ENCODE measurements at regions not wholly inside any gene's neighbourhood (a gene's known extent, or its start where the extent isn't known, plus 50 kb on each side); places are given as distances from the start of the nearest gene placed in this dataset.

DNA sequence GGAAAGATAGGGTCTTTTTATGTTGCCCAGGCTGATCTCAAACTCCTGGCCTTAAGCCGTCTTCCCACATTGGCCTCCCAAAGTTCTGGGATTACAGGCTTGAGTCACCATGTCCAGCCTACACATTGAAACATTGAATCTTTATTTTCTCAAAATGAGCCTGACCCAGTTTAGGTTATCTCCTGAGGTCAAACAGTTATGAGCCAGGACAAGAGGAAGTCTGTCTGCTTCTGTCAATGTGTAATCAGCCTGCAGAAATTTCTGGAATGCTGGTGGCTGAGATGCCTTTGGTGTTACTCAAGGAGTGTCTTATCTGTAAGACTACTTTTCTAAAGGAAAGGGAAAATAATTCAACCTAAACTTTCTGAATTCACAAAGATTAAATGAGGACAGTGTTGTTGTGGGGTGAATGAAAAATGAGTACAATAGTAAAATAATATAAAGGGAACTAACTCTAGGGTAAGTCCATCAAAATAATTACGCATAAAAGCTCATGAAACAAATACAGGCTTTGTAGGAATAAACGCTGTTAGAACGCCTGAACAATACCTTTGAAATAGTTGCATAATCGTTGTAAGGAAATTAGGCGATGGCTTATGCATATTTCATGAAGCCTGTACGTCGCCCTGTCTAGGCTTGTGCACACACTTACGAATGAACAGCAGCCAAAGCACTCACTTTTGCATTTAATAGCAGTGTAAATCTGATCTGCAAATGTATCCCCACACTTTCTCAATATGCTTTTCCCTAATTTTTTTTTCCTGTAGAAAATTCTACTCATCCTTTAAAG is 260.8 kb downstream of the RDH14 start:
- H3K27me3 ChIP-seq (ENCODE audit: control insufficient read depth, insufficient read depth, low read length): no peaks in the 10 kb centered on the region
- no peaks in the 10 kb centered on the region for H3K36me3 ChIP-seq (ENCODE audit: control insufficient read depth, insufficient read depth, low read length)
- TF ChIP-seq, protein P1, sequence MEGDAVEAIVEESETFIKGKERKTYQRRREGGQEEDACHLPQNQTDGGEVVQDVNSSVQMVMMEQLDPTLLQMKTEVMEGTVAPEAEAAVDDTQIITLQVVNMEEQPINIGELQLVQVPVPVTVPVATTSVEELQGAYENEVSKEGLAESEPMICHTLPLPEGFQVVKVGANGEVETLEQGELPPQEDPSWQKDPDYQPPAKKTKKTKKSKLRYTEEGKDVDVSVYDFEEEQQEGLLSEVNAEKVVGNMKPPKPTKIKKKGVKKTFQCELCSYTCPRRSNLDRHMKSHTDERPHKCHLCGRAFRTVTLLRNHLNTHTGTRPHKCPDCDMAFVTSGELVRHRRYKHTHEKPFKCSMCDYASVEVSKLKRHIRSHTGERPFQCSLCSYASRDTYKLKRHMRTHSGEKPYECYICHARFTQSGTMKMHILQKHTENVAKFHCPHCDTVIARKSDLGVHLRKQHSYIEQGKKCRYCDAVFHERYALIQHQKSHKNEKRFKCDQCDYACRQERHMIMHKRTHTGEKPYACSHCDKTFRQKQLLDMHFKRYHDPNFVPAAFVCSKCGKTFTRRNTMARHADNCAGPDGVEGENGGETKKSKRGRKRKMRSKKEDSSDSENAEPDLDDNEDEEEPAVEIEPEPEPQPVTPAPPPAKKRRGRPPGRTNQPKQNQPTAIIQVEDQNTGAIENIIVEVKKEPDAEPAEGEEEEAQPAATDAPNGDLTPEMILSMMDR (IDR thresholded peaks at IDR 0.05; ENCODE audit: insufficient read depth, low read length, poor library complexity, severe bottlenecking): no peak
- DNase-seq (ENCODE audit: low read depth): peak; percentile 94
- no peak overlapping the region for H3K4me3 ChIP-seq (ENCODE audit: low read depth, low read length)

DNA sequence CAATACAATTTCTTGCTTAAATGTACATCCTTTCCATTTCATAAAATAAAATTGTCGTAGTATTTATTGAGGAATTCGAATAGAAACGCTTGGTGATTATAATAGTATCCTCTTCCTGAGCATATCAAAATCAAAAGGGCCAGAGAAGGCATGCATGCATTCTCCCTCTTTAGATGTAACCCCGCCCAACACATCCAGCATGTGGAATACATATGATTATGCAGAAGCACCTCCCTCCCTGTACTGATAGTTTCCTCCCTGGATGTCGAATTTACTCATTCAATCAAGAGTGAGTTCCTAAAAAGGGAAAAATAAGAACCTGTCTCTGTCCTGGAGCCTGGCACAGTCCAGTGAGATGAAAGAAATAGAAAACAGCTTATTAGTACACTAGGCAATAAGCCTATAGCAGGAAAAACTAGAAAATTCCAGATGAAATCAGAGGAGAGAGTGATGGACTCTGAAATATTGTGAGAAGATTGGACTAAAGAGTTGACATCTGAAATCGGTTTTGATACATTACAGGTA is 262.9 kb downstream of the RDH14 start:
- no peak overlapping the region for H3K4me3 ChIP-seq (ENCODE audit: low read depth, low read length)
- H3K36me3 ChIP-seq (ENCODE audit: control insufficient read depth, insufficient read depth, low read length): no peaks in the 10 kb centered on the region
- no peaks in the 10 kb centered on the region for H3K27me3 ChIP-seq (ENCODE audit: control insufficient read depth, insufficient read depth, low read length)
- TF ChIP-seq, protein P1 (IDR thresholded peaks at IDR 0.05; ENCODE audit: insufficient read depth, low read length, poor library complexity, severe bottlenecking): no peak
- no peak for DNase-seq (ENCODE audit: low read depth)

DNA sequence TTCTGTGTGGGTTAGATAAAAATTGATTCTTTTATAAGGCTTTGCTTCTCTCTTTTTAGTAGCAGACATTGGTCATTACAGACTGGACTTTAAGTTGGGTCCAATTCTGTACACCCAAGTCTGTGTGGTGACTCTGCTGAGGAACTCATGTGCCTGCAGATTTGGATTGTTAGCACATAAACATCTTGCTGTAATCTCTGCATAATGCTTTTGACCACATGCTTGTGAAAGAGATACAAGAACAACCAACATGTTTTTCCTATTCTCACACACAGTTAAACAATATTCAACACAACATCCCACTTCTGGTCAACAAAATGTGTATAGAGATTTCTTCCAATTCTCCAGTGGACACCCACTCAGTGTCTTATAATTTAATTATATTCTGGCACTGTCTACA is 270.1 kb downstream of the RDH14 start:
- H3K4me3 ChIP-seq (ENCODE audit: low read depth, low read length): no peak overlapping the region
- no peak for DNase-seq (ENCODE audit: low read depth)
- H3K27me3 ChIP-seq (ENCODE audit: control insufficient read depth, insufficient read depth, low read length): no peaks in the 10 kb centered on the region
- no peaks in the 10 kb centered on the region for H3K36me3 ChIP-seq (ENCODE audit: control insufficient read depth, insufficient read depth, low read length)
- TF ChIP-seq, protein P1 (IDR thresholded peaks at IDR 0.05; ENCODE audit: insufficient read depth, low read length, poor library complexity, severe bottlenecking): no peak

DNA sequence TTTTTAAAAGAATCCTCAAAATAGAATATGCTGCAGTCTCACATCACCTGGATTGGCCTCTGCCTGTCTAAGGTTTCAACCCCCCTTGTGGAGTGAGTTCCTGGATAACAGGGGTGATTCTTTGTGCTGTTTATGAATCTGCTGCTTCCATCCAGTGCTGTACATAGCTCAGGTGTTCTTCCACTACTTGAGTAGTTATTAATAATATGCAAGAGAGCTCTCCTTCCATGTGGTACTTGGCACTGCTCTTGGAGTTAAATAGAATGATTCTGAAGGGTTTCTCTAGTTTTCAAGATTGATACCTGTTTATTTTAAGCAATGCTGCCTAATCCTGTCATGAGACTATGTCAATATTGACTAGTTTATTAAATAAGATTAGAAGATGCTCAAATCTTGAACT is 273.6 kb downstream of the RDH14 start:
- Histone ChIP-seq H3K27me3 (ENCODE audit: control insufficient read depth, insufficient read depth, low read length) (no peaks in the 10 kb centered on the region), H3K36me3 (ENCODE audit: control insufficient read depth, insufficient read depth, low read length) (no peaks in the 10 kb centered on the region), H3K4me3 (ENCODE audit: low read depth, low read length) (no peak overlapping the region)
- no peak for DNase-seq (ENCODE audit: low read depth)
- TF ChIP-seq, protein P1 (IDR thresholded peaks at IDR 0.05; ENCODE audit: insufficient read depth, low read length, poor library complexity, severe bottlenecking): no peak

DNA sequence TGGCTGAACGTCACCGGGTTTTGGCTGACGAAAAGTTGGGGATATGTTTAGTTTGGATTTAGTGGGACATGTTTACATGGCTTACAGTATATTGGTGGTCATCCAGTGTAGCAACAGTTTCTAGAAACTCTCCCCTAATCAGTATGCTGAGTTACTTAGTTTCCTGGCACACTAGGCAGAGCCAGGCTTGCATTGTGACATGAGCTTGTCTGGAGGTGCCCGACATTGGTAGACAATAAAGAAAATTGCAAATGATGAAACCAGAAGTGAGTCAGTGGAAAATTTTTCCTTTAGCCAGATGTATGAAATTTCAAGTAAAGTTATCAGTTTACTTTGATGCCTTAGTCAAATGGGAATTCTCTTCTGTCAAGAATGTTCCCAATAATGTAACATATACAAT is 276.1 kb downstream of the RDH14 start:
- Histone ChIP-seq H3K36me3 (ENCODE audit: control insufficient read depth, insufficient read depth, low read length) (no peaks in the 10 kb centered on the region), H3K27me3 (ENCODE audit: control insufficient read depth, insufficient read depth, low read length) (no peaks in the 10 kb centered on the region), H3K4me3 (ENCODE audit: low read depth, low read length) (no peak overlapping the region)
- no peak for DNase-seq (ENCODE audit: low read depth)
- TF ChIP-seq, protein P1 (IDR thresholded peaks at IDR 0.05; ENCODE audit: insufficient read depth, low read length, poor library complexity, severe bottlenecking): no peak

DNA sequence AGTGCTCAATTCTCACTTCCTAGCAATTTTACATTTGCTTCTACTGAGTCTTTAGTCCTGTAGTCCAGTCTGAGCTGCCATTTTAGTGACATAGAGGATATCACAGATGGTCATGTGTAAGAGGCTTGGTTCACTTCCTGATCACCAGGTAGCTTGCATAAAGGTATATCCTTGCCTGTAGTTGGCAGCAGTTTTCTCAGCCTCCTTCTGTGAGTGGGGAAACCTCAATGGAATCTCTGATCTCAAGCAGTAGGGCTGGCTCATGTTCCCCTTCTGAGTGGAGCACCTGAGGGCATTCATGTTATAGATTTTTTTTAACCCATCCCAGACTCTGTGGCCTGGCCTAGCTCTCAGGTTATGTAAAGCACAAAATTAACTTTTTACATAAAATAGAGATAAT is 278.4 kb downstream of the RDH14 start:
- no peak for DNase-seq (ENCODE audit: low read depth)
- H3K4me3 ChIP-seq (ENCODE audit: low read depth, low read length): no peak overlapping the region
- H3K36me3 ChIP-seq (ENCODE audit: control insufficient read depth, insufficient read depth, low read length): no peaks in the 10 kb centered on the region
- TF ChIP-seq, protein P1 (IDR thresholded peaks at IDR 0.05; ENCODE audit: insufficient read depth, low read length, poor library complexity, severe bottlenecking): no peak
- H3K27me3 ChIP-seq (ENCODE audit: control insufficient read depth, insufficient read depth, low read length): no peaks in the 10 kb centered on the region
